ENCODE measurements at regions not wholly inside any gene's neighbourhood (a gene's known extent, or its start where the extent isn't known, plus 50 kb on each side); places are given as distances from the start of the nearest gene placed in this dataset.

- H3K27me3 ChIP-seq (ENCODE audit: insufficient read depth, poor library complexity, severe bottlenecking), result peaks cover 3% of the 10 kb centered on the region
- H3K27ac ChIP-seq (replicated peaks), result no peak overlapping the region
- TF ChIP-seq GABPA (IDR thresholded peaks at IDR 0.05; ENCODE audit: low read depth) (no peak), POLR2AphosphoS5 (IDR thresholded peaks at IDR 0.05; ENCODE audit: low read depth) (no peak), SPI1 (IDR thresholded peaks at IDR 0.05; ENCODE audit: borderline replicate concordance, low read depth) (no peak), REST (IDR thresholded peaks at IDR 0.05; ENCODE audit: insufficient replicate concordance, low read depth) (no peak)
- TF ChIP-seq, protein P1, sequence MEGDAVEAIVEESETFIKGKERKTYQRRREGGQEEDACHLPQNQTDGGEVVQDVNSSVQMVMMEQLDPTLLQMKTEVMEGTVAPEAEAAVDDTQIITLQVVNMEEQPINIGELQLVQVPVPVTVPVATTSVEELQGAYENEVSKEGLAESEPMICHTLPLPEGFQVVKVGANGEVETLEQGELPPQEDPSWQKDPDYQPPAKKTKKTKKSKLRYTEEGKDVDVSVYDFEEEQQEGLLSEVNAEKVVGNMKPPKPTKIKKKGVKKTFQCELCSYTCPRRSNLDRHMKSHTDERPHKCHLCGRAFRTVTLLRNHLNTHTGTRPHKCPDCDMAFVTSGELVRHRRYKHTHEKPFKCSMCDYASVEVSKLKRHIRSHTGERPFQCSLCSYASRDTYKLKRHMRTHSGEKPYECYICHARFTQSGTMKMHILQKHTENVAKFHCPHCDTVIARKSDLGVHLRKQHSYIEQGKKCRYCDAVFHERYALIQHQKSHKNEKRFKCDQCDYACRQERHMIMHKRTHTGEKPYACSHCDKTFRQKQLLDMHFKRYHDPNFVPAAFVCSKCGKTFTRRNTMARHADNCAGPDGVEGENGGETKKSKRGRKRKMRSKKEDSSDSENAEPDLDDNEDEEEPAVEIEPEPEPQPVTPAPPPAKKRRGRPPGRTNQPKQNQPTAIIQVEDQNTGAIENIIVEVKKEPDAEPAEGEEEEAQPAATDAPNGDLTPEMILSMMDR (IDR thresholded peaks at IDR 0.05; ENCODE audit: insufficient read depth, low read length), result no peak
- H3K4me3 ChIP-seq (replicated peaks; ENCODE audit: insufficient read depth, low read length), result no peak overlapping the region
- no peak for DNase-seq (ENCODE audit: low read depth in 1 of 2, low spot score in 1 of 2)
These were observed 290.3 kb downstream of the NSG2 start for GRCh38 chr5:174335682-174336364.

DNA sequence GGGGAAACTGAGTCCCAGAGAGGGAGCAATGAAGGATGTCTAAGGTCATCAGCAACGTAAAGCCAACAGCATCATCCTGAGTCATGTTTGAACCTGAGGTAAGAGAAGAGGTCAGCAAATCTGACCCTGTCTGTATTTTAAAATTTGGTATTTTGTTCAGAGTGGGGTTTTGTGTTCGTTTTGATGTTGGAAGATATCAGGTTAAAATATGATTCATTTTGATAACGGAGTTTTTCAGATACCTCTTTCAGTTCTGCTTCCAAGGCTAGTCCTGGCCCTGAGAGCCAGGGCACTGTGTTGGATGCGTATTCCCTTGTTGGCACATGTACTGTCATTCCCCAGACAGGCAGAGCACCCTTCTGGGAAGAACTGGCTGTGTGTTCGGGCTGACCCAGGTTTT, 291.0 kb downstream of the NSG2 start:
- Histone ChIP-seq H3K27ac (replicated peaks) (no peak overlapping the region), H3K4me3 (replicated peaks; ENCODE audit: insufficient read depth, low read length) (no peak overlapping the region), H3K27me3 (ENCODE audit: insufficient read depth, poor library complexity, severe bottlenecking) (peaks cover 3% of the 10 kb centered on the region)
- no peak for DNase-seq (ENCODE audit: low read depth in 1 of 2, low spot score in 1 of 2)
- TF ChIP-seq REST (IDR thresholded peaks at IDR 0.05; ENCODE audit: insufficient replicate concordance, low read depth) (no peak), POLR2AphosphoS5 (IDR thresholded peaks at IDR 0.05; ENCODE audit: low read depth) (no peak), GABPA (IDR thresholded peaks at IDR 0.05; ENCODE audit: low read depth) (no peak)
- TF ChIP-seq, protein P1 (IDR thresholded peaks at IDR 0.05; ENCODE audit: insufficient read depth, low read length), result no peak

DNA sequence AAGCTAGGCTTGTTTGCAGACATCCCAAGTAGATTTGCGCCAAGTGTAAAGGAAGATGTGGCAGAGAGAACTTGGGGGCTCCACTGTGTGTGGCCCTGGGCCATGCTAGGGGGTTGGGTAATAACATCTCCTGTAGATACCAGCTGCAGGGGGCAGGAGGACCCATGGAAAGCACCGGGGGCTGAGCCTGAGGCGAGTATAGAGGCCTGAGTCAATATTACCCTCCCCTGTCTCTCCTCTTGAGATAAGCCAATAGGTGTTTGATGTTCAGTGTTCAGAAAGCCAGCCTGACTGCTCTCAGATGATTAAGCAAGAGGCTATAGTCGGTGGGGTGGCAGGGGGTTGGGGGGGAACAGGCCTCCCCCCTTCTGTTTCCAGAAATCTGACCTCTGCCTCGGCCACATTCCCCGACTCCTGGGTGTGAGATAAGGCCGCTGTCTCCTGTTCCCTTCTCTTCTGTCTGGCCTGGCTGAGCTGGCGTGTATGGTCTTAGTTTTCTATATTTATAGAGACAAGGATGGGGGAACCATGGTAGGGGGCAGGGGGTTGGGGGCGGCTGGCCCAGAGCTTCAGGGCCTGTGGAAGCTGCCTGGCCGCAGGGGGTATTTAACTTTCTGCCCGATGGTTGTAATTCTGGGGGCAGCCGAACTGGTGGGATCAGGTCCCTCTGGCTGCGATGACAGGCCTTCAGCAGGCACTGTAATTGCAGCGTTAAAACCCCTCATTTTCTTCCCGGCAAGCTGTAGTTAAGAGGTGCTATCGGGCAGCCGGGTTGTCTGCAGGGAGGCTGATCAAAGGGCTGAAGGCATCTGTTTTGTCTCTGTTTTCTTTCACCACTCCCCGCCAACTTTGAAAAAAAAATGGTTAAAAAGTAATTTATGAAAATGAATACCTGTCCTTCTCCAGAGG, 292.0 kb downstream of the NSG2 start:
- Histone ChIP-seq H3K27ac (replicated peaks) (no peak overlapping the region), H3K27me3 (ENCODE audit: insufficient read depth, poor library complexity, severe bottlenecking) (peaks cover 3% of the 10 kb centered on the region), H3K4me3 (replicated peaks; ENCODE audit: insufficient read depth, low read length) (no peak overlapping the region)
- DNase-seq (ENCODE audit: low read depth in 1 of 2, low spot score in 1 of 2), result no peak
- TF ChIP-seq, protein P1 (IDR thresholded peaks at IDR 0.05; ENCODE audit: insufficient read depth, low read length), result no peak
- TF ChIP-seq GABPA (IDR thresholded peaks at IDR 0.05; ENCODE audit: low read depth) (no peak), POLR2AphosphoS5 (IDR thresholded peaks at IDR 0.05; ENCODE audit: low read depth) (no peak), SPI1 (IDR thresholded peaks at IDR 0.05; ENCODE audit: borderline replicate concordance, low read depth) (no peak), REST (IDR thresholded peaks at IDR 0.05; ENCODE audit: insufficient replicate concordance, low read depth) (no peak)
